Astrocyte (in vitro differentiated cells and primary cell): ENCODE measurements at regions not wholly inside any gene's neighbourhood (a gene's known extent, or its start where the extent isn't known, plus 50 kb on each side); places are given as distances from the start of the nearest gene placed in this dataset.

Experiments used
- DNase-seq: peaks from one replicate; pipeline ENCODE4 v3.0.0-alpha.2; 2010; ENCODE audit warnings: low read depth
- FAIRE-seq: peaks from 2 replicates; lab custom pipeline; 2011; peaks lifted over from hg19 to GRCh38; lab: Jason Lieb, UNC
- H2AFZ ChIP-seq: 2 replicates; pipeline ENCODE4 v1.6.0; 2012; ENCODE audit warnings: low read depth, low read length, inconsistent platforms
- H3K27ac ChIP-seq: 2 replicates; pipeline ENCODE4 v1.5.1; 2011; ENCODE audit warnings: low read depth, low read length, inconsistent platforms
- H3K27me3 ChIP-seq: 2 replicates; pipeline ENCODE4 v1.6.0; 2011; ENCODE audit warnings: low read length, inconsistent platforms; ENCODE audit not compliant: insufficient read depth
- H3K36me3 ChIP-seq: 2 replicates; pipeline ENCODE4 v1.5.1; 2011; ENCODE audit warnings: low read length, inconsistent platforms; ENCODE audit not compliant: insufficient read depth
- H3K4me1 ChIP-seq: 2 replicates; pipeline ENCODE4 v1.5.1; 2011; ENCODE audit warnings: low read length, inconsistent platforms; ENCODE audit not compliant: insufficient read depth
- H3K4me2 ChIP-seq: 2 replicates; pipeline ENCODE4 v1.6.0; 2012; ENCODE audit warnings: low read length, inconsistent platforms
- H3K4me3 ChIP-seq: 2 replicates; pipeline ENCODE4 v1.5.1; 2011; ENCODE audit warnings: low read depth, mild to moderate bottlenecking, low read length, inconsistent platforms; ENCODE audit not compliant: insufficient read depth
- H3K79me2 ChIP-seq: 2 replicates; pipeline ENCODE4 v1.6.0; 2012; ENCODE audit warnings: mild to moderate bottlenecking, low read length, inconsistent platforms; ENCODE audit not compliant: insufficient read depth
- H3K9ac ChIP-seq: 2 replicates; pipeline ENCODE4 v1.6.0; 2012; ENCODE audit warnings: mild to moderate bottlenecking, low read length, inconsistent platforms
- H3K9me3 ChIP-seq: 2 replicates; pipeline ENCODE4 v1.5.1; 2012; ENCODE audit warnings: low read depth, mild to moderate bottlenecking, low read length, inconsistent platforms; ENCODE audit not compliant: insufficient read depth
- H4K20me1 ChIP-seq: 2 replicates; pipeline ENCODE4 v1.6.0; 2012; ENCODE audit warnings: low read length, inconsistent platforms; ENCODE audit not compliant: insufficient read depth
- H3K27ac Mint-ChIP-seq: one replicate; pipeline ENCODE4 v1.8.0; 2021; ENCODE audit warnings: mild to moderate bottlenecking, mixed read lengths; ENCODE audit not compliant: unreplicated experiment
- H3K27me3 Mint-ChIP-seq: one replicate; pipeline ENCODE4 v1.8.0; 2021; ENCODE audit warnings: low read depth, mixed read lengths; ENCODE audit not compliant: unreplicated experiment
- H3K36me3 Mint-ChIP-seq: one replicate; pipeline ENCODE4 v1.8.0; 2021; ENCODE audit warnings: low read depth, mixed read lengths; ENCODE audit not compliant: unreplicated experiment
- H3K4me1 Mint-ChIP-seq: one replicate; pipeline ENCODE4 v1.8.0; 2021; ENCODE audit warnings: low read depth, mixed read lengths; ENCODE audit not compliant: unreplicated experiment
- H3K4me3 Mint-ChIP-seq: one replicate; pipeline ENCODE4 v1.8.0; 2021; ENCODE audit warnings: mild to moderate bottlenecking, moderate library complexity, mixed read lengths; ENCODE audit not compliant: unreplicated experiment
- H3K9me3 Mint-ChIP-seq: one replicate; pipeline ENCODE4 v1.8.0; 2021; ENCODE audit warnings: mild to moderate bottlenecking, mixed read lengths; ENCODE audit not compliant: unreplicated experiment
- EZH2 ChIP-seq: IDR thresholded peaks from 2 replicates; pipeline ENCODE4 v1.6.1; 2012; ENCODE audit warnings: mild to moderate bottlenecking, low read length, inconsistent platforms; ENCODE audit not compliant: insufficient read depth
- TF ChIP-seq, protein P1 (sequence below): IDR thresholded peaks from 2 replicates; pipeline ENCODE4 v1.5.1; 2011; ENCODE audit warnings: low read depth, mild to moderate bottlenecking, inconsistent platforms, low read length, moderate library complexity; ENCODE audit not compliant: insufficient read depth

DNA sequence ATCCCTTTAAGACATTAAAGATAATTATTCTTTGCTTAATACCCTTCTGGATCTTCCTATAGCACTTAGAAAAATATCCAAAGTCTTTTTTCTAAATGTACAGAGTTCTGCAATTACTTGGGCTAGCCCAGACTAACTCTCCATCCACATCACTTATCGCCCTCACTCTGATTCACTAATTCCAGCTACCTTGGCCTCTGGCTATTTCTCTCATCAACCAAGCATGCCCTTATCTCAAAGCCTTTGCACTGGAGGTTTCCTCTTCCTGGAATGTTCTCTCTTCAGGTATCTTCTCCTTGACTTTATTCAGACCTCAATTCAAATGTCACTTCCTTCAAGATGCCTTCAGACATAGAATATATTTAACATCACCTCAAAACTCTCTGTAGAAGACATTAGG is 345.1 kb upstream of the SMIM31 start:
- TF ChIP-seq, protein P1, sequence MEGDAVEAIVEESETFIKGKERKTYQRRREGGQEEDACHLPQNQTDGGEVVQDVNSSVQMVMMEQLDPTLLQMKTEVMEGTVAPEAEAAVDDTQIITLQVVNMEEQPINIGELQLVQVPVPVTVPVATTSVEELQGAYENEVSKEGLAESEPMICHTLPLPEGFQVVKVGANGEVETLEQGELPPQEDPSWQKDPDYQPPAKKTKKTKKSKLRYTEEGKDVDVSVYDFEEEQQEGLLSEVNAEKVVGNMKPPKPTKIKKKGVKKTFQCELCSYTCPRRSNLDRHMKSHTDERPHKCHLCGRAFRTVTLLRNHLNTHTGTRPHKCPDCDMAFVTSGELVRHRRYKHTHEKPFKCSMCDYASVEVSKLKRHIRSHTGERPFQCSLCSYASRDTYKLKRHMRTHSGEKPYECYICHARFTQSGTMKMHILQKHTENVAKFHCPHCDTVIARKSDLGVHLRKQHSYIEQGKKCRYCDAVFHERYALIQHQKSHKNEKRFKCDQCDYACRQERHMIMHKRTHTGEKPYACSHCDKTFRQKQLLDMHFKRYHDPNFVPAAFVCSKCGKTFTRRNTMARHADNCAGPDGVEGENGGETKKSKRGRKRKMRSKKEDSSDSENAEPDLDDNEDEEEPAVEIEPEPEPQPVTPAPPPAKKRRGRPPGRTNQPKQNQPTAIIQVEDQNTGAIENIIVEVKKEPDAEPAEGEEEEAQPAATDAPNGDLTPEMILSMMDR, result no peak
- no peak for TF ChIP-seq EZH2
- no peak for FAIRE-seq
- no peaks in the 10 kb centered on the region for H3K27me3 Mint-ChIP-seq

GRCh38 chr4:164410401-164410800 is 343.5 kb upstream of the SMIM31 start:
- H3K4me1 ChIP-seq, result no peaks in the 10 kb centered on the region
- Mint-ChIP-seq H3K36me3 (no peaks in the 10 kb centered on the region), H3K4me1 (no peaks in the 10 kb centered on the region), H3K9me3 (no peaks in the 10 kb centered on the region), H3K4me3 (no peak overlapping the region), H3K27me3 (no peaks in the 10 kb centered on the region), H3K27ac (no peak overlapping the region)
- H3K9ac ChIP-seq, result no peak overlapping the region
- no peak overlapping the region for H3K27ac ChIP-seq
- no peak overlapping the region for H2AFZ ChIP-seq
- TF ChIP-seq, protein P1, result no peak
- no peak for TF ChIP-seq EZH2
- no peak overlapping the region for H3K4me2 ChIP-seq
- H3K4me3 ChIP-seq, result no peak overlapping the region
- no peaks in the 10 kb centered on the region for H3K9me3 ChIP-seq
- no peaks in the 10 kb centered on the region for H4K20me1 ChIP-seq
- no peaks in the 10 kb centered on the region for H3K36me3 ChIP-seq
- FAIRE-seq (no peak), DNase-seq (no peak)
- H3K27me3 ChIP-seq, result no peaks in the 10 kb centered on the region
- H3K79me2 ChIP-seq, result no peaks in the 10 kb centered on the region

More for the DNA sequence above, 345.1 kb upstream of the SMIM31 start:
- Histone ChIP-seq H3K4me3 (no peak overlapping the region), H3K79me2 (no peaks in the 10 kb centered on the region), H3K27ac (no peak overlapping the region), H3K9ac (no peak overlapping the region), H3K4me2 (no peak overlapping the region), H2AFZ (no peak overlapping the region), H3K27me3 (no peaks in the 10 kb centered on the region), H3K4me1 (no peaks in the 10 kb centered on the region), H3K9me3 (no peaks in the 10 kb centered on the region), H3K36me3 (no peaks in the 10 kb centered on the region), H4K20me1 (no peaks in the 10 kb centered on the region)
- DNase-seq, result no peak
- Mint-ChIP-seq H3K27ac (no peak overlapping the region), H3K4me3 (no peak overlapping the region), H3K36me3 (no peaks in the 10 kb centered on the region), H3K9me3 (no peaks in the 10 kb centered on the region), H3K4me1 (no peaks in the 10 kb centered on the region)

DNA sequence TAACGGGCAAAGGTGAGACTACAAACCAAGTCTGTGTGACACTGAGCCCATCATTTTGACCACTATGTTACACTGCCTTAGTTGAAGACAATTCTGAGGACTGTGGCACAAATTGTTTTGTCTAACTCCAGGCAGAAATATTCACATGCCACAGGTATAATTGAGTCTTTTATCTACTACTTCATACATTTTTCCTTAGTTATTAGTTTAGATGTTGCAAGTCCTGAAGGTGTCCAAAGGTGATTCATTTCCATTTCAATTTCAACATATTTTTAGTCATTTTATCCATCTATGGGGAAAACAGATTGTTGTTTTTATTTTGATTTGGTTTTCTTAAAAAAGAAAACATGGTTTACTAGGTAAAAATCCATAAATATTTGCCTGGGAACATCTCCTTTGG is 341.7 kb upstream of the SMIM31 start:
- Histone ChIP-seq H3K4me1 (no peaks in the 10 kb centered on the region), H3K27me3 (no peaks in the 10 kb centered on the region), H3K9ac (no peak overlapping the region), H3K4me2 (no peak overlapping the region), H3K9me3 (no peaks in the 10 kb centered on the region), H3K27ac (no peak overlapping the region), H2AFZ (no peak overlapping the region), H3K79me2 (no peaks in the 10 kb centered on the region), H4K20me1 (no peaks in the 10 kb centered on the region), H3K36me3 (no peaks in the 10 kb centered on the region), H3K4me3 (no peak overlapping the region)
- FAIRE-seq, result no peak
- Mint-ChIP-seq H3K27me3 (no peaks in the 10 kb centered on the region), H3K36me3 (no peaks in the 10 kb centered on the region), H3K9me3 (no peaks in the 10 kb centered on the region), H3K4me3 (no peak overlapping the region), H3K27ac (no peak overlapping the region), H3K4me1 (no peaks in the 10 kb centered on the region)
- TF ChIP-seq, protein P1, result no peak
- TF ChIP-seq EZH2, result no peak
- no peak for DNase-seq
